DOHH2 (cell line): ENCODE measurements at regions not wholly inside any gene's neighbourhood (a gene's known extent, or its start where the extent isn't known, plus 50 kb on each side); places are given as distances from the start of the nearest gene placed in this dataset.

Experiments used
- H3F3A ChIP-seq: fragments of 200-600 bp; sonication (generic), shearing (Covaris generic); 2 replicates; pipeline ENCODE4 v1.6.0; 2016; ENCODE audit warnings: antibody characterized with exemption, mild to moderate bottlenecking; ENCODE audit not compliant: control insufficient read depth, insufficient read depth
- H3K27ac ChIP-seq: fragments of 200-600 bp; sonication (generic); 2 replicates; pipeline ENCODE4 v1.5.1; 2014; ENCODE audit warnings: low read depth, mild to moderate bottlenecking, low read length, moderate library complexity
- H3K27me3 ChIP-seq: fragments of 200-600 bp; sonication (generic); 2 replicates; pipeline ENCODE4 v1.6.1; 2014; ENCODE audit warnings: mild to moderate bottlenecking, low read length, mixed read lengths; ENCODE audit not compliant: control insufficient read depth
- H3K36me3 ChIP-seq: fragments of 200-600 bp; sonication (generic); 2 replicates; pipeline ENCODE4 v1.6.1; 2014; ENCODE audit warnings: mild to moderate bottlenecking, low read length, moderate library complexity, mixed read lengths; ENCODE audit not compliant: control insufficient read depth
- H3K4me1 ChIP-seq: fragments of 200-600 bp; sonication (generic); 2 replicates; pipeline ENCODE4 v1.6.1; 2014; ENCODE audit warnings: mild to moderate bottlenecking, low read length, mixed read lengths; ENCODE audit not compliant: control insufficient read depth
- H3K4me2 ChIP-seq: fragments of 200-600 bp; sonication (generic); 2 replicates; pipeline ENCODE4 v1.6.0; 2014; ENCODE audit warnings: mild to moderate bottlenecking, low read length, moderate library complexity
- H3K4me3 ChIP-seq: fragments of 200-600 bp; sonication (generic); 2 replicates; pipeline ENCODE4 v1.5.1; 2014; ENCODE audit warnings: mild to moderate bottlenecking, low read length, mixed read lengths
- H3K79me2 ChIP-seq: fragments of 200-600 bp; sonication (generic); 2 replicates; pipeline ENCODE4 v1.6.1; 2014; ENCODE audit warnings: mild to moderate bottlenecking, low read length, mixed read lengths; ENCODE audit not compliant: control insufficient read depth
- H3K9me2 ChIP-seq: fragments of 200-600 bp; sonication (generic); replicated peaks from 2 replicates; pipeline ENCODE4 v1.6.1; 2014; ENCODE audit warnings: mild to moderate bottlenecking, low read length, mixed read lengths; ENCODE audit not compliant: control insufficient read depth
- H3K9me3 ChIP-seq: fragments of 200-600 bp; sonication (generic); 2 replicates; pipeline ENCODE4 v1.6.1; 2014; ENCODE audit warnings: antibody characterized with exemption, low read length, mixed read lengths; ENCODE audit not compliant: control insufficient read depth, insufficient read depth
- H4K20me1 ChIP-seq: fragments of 200-600 bp; sonication (generic); 2 replicates; pipeline ENCODE4 v1.6.0; 2014; ENCODE audit warnings: low read depth, mild to moderate bottlenecking, antibody characterized with exemption, low read length, moderate library complexity; ENCODE audit not compliant: control insufficient read depth, insufficient read depth
- EZH2phosphoT487 ChIP-seq: fragments of 200-600 bp; sonication (generic); IDR thresholded peaks from 2 replicates; pipeline ENCODE4 v1.6.1; 2017; ENCODE audit warnings: borderline replicate concordance, mild to moderate bottlenecking, antibody characterized with exemption, low read length, moderate library complexity, mixed read lengths
- TF ChIP-seq, protein P1 (sequence below): fragments of 200-600 bp; sonication (generic); IDR thresholded peaks from one replicate; pipeline ENCODE4 v1.5.1; 2014; ENCODE audit warnings: antibody characterized with exemption, mild to moderate bottlenecking, low read depth, low read length; ENCODE audit not compliant: poor library complexity, severe bottlenecking

DNA sequence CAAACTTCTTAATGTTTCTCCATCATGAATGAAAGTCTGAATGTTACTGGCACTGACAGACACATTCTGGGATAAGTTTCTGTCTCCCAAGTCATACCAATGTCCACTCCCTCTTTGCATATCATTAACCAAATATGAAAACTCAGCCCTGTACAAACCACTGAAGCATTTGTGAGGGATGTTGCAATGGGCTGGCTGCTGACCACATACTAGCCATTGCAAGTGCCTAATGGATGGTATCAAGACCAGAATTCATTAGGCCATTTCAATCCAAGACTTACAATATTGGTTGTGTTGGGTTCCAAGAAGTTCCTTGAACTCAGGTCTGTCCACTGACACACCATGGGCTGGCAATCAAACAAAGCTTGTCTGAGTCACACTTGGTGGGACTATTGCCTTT lies 73.8 kb downstream of the CBLN2 start:
- Histone ChIP-seq H3K9me3 (no peaks in the 10 kb centered on the region; the same call in 1 of the 2 replicates), H3K4me2 (no peak overlapping the region), H3K9me2 (no peaks in the 10 kb centered on the region; the same call in 1 of the 2 replicates), H3K4me1 (no peaks in the 10 kb centered on the region), H3K36me3 (no peaks in the 10 kb centered on the region), H4K20me1 (no peaks in the 10 kb centered on the region), H3K27me3 (no peaks in the 10 kb centered on the region), H3K4me3 (no peak overlapping the region), H3F3A (no peaks in the 10 kb centered on the region), H3K27ac (no peak overlapping the region), H3K79me2 (no peaks in the 10 kb centered on the region)
- no peak for TF ChIP-seq EZH2phosphoT487

DNA sequence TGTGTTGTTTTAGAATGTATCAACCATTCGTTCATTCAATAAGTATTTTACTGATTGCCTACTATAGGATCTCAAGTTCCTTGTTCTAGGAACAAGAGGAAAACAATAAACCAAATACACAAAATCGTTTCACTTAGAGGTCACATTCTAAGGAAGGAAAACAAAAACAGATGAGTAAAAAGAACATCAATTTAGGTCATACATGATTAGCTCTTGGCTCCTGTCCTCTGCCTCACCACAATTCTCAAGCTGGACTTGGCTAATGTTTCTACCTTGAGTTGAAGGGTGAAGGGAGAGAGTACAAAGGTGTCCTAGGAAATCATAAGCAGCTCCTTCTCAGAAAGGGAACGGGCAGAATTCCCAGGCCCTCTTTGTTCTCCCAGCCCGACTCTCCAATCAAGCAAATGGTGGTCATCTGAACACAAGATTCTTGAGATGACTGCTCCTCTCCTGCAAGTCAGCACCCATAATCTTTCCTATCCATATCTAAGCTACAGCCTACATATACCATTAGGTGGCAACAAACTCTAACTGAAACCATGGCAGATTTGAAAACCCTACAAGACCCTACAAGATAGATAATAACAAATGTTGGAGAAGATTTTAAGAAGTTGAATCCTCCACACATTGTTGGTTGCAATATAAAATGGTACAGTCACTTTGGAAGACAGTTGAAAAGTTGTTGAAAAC lies 76.0 kb downstream of the CBLN2 start:
- no peaks in the 10 kb centered on the region for H4K20me1 ChIP-seq
- H3K79me2 ChIP-seq: no peaks in the 10 kb centered on the region
- H3K27me3 ChIP-seq: no peaks in the 10 kb centered on the region
- H3F3A ChIP-seq: no peaks in the 10 kb centered on the region
- TF ChIP-seq, protein P1, sequence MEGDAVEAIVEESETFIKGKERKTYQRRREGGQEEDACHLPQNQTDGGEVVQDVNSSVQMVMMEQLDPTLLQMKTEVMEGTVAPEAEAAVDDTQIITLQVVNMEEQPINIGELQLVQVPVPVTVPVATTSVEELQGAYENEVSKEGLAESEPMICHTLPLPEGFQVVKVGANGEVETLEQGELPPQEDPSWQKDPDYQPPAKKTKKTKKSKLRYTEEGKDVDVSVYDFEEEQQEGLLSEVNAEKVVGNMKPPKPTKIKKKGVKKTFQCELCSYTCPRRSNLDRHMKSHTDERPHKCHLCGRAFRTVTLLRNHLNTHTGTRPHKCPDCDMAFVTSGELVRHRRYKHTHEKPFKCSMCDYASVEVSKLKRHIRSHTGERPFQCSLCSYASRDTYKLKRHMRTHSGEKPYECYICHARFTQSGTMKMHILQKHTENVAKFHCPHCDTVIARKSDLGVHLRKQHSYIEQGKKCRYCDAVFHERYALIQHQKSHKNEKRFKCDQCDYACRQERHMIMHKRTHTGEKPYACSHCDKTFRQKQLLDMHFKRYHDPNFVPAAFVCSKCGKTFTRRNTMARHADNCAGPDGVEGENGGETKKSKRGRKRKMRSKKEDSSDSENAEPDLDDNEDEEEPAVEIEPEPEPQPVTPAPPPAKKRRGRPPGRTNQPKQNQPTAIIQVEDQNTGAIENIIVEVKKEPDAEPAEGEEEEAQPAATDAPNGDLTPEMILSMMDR: no peak
- no peak for TF ChIP-seq EZH2phosphoT487
- no peaks in the 10 kb centered on the region for H3K36me3 ChIP-seq
- H3K9me2 ChIP-seq: no peaks in the 10 kb centered on the region; the same call in 1 of the 2 replicates
- H3K9me3 ChIP-seq: no peaks in the 10 kb centered on the region; the same call in 1 of the 2 replicates
- H3K4me3 ChIP-seq: no peak overlapping the region
- no peak overlapping the region for H3K27ac ChIP-seq
- H3K4me2 ChIP-seq: no peak overlapping the region
- H3K4me1 ChIP-seq: no peaks in the 10 kb centered on the region

DNA sequence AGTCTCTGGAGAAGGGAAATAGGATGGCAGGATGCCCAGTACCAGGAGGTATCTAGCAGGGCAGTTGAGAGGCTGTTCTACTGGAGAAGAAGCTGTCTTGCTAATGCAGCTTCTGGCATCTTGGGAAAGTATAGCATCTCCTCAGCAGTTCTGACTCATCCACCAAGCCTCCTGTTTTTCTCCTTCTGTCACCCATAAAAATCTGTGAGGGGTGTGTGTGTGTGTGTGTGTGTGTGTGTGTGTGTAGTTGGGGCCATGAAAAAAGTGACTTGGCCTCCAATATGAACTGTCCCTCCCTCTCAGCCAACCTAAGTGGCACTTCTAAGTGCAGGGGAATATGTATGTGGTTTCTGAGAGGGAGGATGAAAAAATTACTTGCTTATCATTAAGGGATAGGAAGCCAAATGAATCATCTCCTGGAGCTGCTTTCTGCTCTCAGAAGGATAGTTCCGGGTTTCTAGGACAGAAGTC lies 83.9 kb downstream of the CBLN2 start:
- Histone ChIP-seq H3K9me3 (no peaks in the 10 kb centered on the region), H3K27me3 (no peaks in the 10 kb centered on the region), H3K4me2 (no peak overlapping the region), H3K9me2 (no peaks in the 10 kb centered on the region), H3K79me2 (no peaks in the 10 kb centered on the region), H3K27ac (no peak overlapping the region), H3F3A (no peaks in the 10 kb centered on the region), H3K4me1 (no peaks in the 10 kb centered on the region), H3K36me3 (no peaks in the 10 kb centered on the region), H4K20me1 (no peaks in the 10 kb centered on the region), H3K4me3 (no peak overlapping the region)
- TF ChIP-seq EZH2phosphoT487: no peak
- TF ChIP-seq, protein P1: no peak

DNA sequence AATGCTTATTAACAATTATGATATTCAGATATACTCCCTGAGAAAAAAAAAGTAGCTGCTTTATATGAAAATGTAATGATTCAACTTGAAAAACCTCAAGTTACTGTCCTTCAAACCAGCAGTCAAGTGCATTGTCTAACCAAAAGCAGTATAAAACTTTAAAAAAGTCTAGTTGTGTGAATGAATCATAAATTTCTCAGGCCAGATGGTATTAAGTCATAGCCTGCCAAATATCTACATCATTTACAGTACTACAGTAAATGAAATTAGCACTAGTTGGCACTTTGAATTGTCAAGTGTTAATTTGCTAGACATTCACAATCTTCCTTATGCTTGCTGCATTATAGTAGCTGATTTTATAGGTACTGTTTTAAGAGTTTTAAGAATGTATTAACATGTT lies 85.9 kb downstream of the CBLN2 start:
- TF ChIP-seq, protein P1: no peak
- H3K27ac ChIP-seq: no peak overlapping the region
- no peaks in the 10 kb centered on the region for H4K20me1 ChIP-seq

More for the DNA sequence above, 85.9 kb downstream of the CBLN2 start:
- Histone ChIP-seq H3K36me3 (no peaks in the 10 kb centered on the region), H3K4me2 (no peak overlapping the region), H3K4me3 (no peak overlapping the region), H3K9me3 (no peaks in the 10 kb centered on the region), H3K4me1 (no peaks in the 10 kb centered on the region), H3F3A (no peaks in the 10 kb centered on the region), H3K79me2 (no peaks in the 10 kb centered on the region), H3K9me2 (no peaks in the 10 kb centered on the region), H3K27me3 (no peaks in the 10 kb centered on the region)
